GM10266 (cell line): ENCODE measurements at regions not wholly inside any gene's neighbourhood (a gene's known extent, or its start where the extent isn't known, plus 50 kb on each side); places are given as distances from the start of the nearest gene placed in this dataset.

Experiments used
- DNase-seq: peaks from one replicate; pipeline ENCODE4 v3.0.0; 2012; ENCODE audit errors: extremely low spot score
- CTCF ChIP-seq: IDR thresholded peaks from 2 replicates; pipeline ENCODE4 v1.5.1; 2012; ENCODE audit warnings: mild to moderate bottlenecking, low read depth; ENCODE audit not compliant: control insufficient read depth, insufficient read depth; ENCODE audit errors: missing control alignments

- DNase-seq = no peak
Observed at GRCh38 chr18:57981308-57982028, 62.6 kb upstream of the NEDD4L start.

GRCh38 chr18:57980573-57981307 is 63.3 kb upstream of the NEDD4L start:
- TF ChIP-seq CTCF = no peak
- no peak for DNase-seq

More at GRCh38 chr18:57981308-57982028, 62.6 kb upstream of the NEDD4L start:
- TF ChIP-seq CTCF = no peak

GRCh38 chr18:57976230-57976773 is 67.7 kb upstream of the NEDD4L start:
- DNase-seq = no peak
- no peak for TF ChIP-seq CTCF

GRCh38 chr18:57975805-57976204 is 68.2 kb upstream of the NEDD4L start:
- no peak for DNase-seq
- TF ChIP-seq CTCF = no peak

GRCh38 chr18:57974585-57975265 is 69.3 kb upstream of the NEDD4L start:
- no peak for TF ChIP-seq CTCF
- no peak for DNase-seq

GRCh38 chr18:57973889-57974288 is 70.1 kb upstream of the NEDD4L start:
- TF ChIP-seq CTCF = no peak

More at GRCh38 chr18:57973889-57974288, 70.1 kb upstream of the NEDD4L start:
- no peak for DNase-seq
